K562 (cell line): ENCODE measurements at regions not wholly inside any gene's neighbourhood (a gene's known extent, or its start where the extent isn't known, plus 50 kb on each side); places are given as distances from the start of the nearest gene placed in this dataset.

ENCODE experiments used
- ATAC-seq: fragments of 200-7000 bp; cut with Tn5 transposase; 3 replicates; pipeline ENCODE4 v1.9.1; 2020; ENCODE audit warnings: moderate library complexity
- BruUV-seq: library from RNA; stranded (reverse); fragments of 400-500 nt; replicated peaks from 2 replicates; lab custom pipeline; 2021; lab: Mats Ljungman, UMichigan
- CTCF ChIA-PET: fragments of 300-600 bp; formaldehyde crosslinking; extraction: SDS; loops from one replicate; lab custom pipeline; 2021; ENCODE audit warnings: low intra/inter-chr PET ratio; lab: Yijun Ruan, JAX
- POLR2A ChIA-PET: fragments of 300-600, 350-650 bp; sonication (Branson Sonifier 250); formaldehyde crosslinking; extraction: SDS; loops from one replicate; lab custom pipeline; 2021; ENCODE audit warnings: antibody characterized with exemption, inconsistent platforms; lab: Yijun Ruan, JAX
- DNase-seq, 4 experiments: peaks; one replicate each; pipeline versions ENCODE4 v3.0.0 to v3.0.0-alpha.2; 2011 to 2018; ENCODE audit warnings: low spot score in 3 of 4, mixed read lengths in 3 of 4; ENCODE audit errors: extremely low read depth in 1 of 4
- FAIRE-seq: peaks from 2 replicates; lab custom pipeline; 2011; peaks lifted over from hg19 to GRCh38; lab: Jason Lieb, UNC
- H2AFZ ChIP-seq: 2 replicates; pipeline ENCODE4 v1.6.0; 2011; ENCODE audit warnings: low read depth, low read length, control low read depth, inconsistent platforms
- H3K27ac ChIP-seq: fragments of 200-600 bp; 3 replicates; pipeline ENCODE4 v1.8.0; 2011; ENCODE audit warnings: low read depth, mild to moderate bottlenecking, control low read depth, inconsistent platforms, low read length, moderate library complexity, mixed read lengths; ENCODE audit errors: extremely low read depth
- H3K27me3 ChIP-seq, 2 experiments: fragments of 300-600 bp in 1 of 2; 2 replicates in 1 of 2; 3 replicates in 1 of 2; pipeline versions ENCODE4 v1.6.0 to v1.8.0; 2011; ENCODE audit warnings: inconsistent platforms in 2 of 2, low read length in 2 of 2, mild to moderate bottlenecking in 1 of 2, mixed read lengths in 1 of 2, moderate library complexity in 1 of 2; ENCODE audit not compliant: control insufficient read depth in 2 of 2, insufficient read depth in 2 of 2
- H3K36me3 ChIP-seq: fragments of 300-600 bp; 3 replicates; pipeline ENCODE4 v1.8.0; 2011; ENCODE audit warnings: mild to moderate bottlenecking, low read length, inconsistent platforms; ENCODE audit not compliant: control insufficient read depth, insufficient read depth
- H3K4me1 ChIP-seq, 2 experiments: fragments of 200-600 bp in 1 of 2; replicated peaks in 1 of 2; 2 replicates in 1 of 2; 3 replicates in 1 of 2; pipeline versions ENCODE4 v1.5.1 to v1.8.0; 2011; ENCODE audit warnings: inconsistent platforms in 2 of 2, low read length in 2 of 2, mild to moderate bottlenecking in 1 of 2, mixed read lengths in 1 of 2, moderate library complexity in 1 of 2; ENCODE audit not compliant: control insufficient read depth in 2 of 2, insufficient read depth in 2 of 2
- H3K4me2 ChIP-seq: 2 replicates; pipeline ENCODE4 v1.6.1; 2011; ENCODE audit warnings: low read length, control low read depth, inconsistent platforms, mixed read lengths; ENCODE audit not compliant: insufficient read depth
- H3K4me3 ChIP-seq: fragments of 200-600 bp; sonication (generic), shearing (Covaris generic); 2 replicates; pipeline ENCODE4 v1.5.1; 2016; ENCODE audit warnings: control low read depth, inconsistent platforms
- H3K79me2 ChIP-seq: fragments of 200-600 bp; 3 replicates; pipeline ENCODE4 v1.8.0; 2011; ENCODE audit warnings: low read length, inconsistent platforms; ENCODE audit not compliant: control insufficient read depth, insufficient read depth
- H3K9ac ChIP-seq, 2 experiments: 2 replicates each; pipeline versions ENCODE4 v1.6.0 to v1.6.1; 2011; ENCODE audit warnings: low read depth in 2 of 2, low read length in 2 of 2, control low read depth in 1 of 2, inconsistent platforms in 1 of 2, mild to moderate bottlenecking in 1 of 2, mixed read lengths in 1 of 2; ENCODE audit not compliant: insufficient read depth in 1 of 2
- H3K9me1 ChIP-seq: one replicate; pipeline ENCODE4 v1.6.0; 2011; ENCODE audit warnings: inconsistent platforms, mild to moderate bottlenecking, low read length, moderate library complexity; ENCODE audit not compliant: control insufficient read depth, insufficient read depth
- H3K9me3 ChIP-seq: replicated peaks from 2 replicates; pipeline ENCODE4 v1.5.1; 2011; ENCODE audit warnings: low read depth, low read length, inconsistent platforms; ENCODE audit not compliant: control insufficient read depth, insufficient read depth
- H4K20me1 ChIP-seq: replicated peaks from 2 replicates; pipeline ENCODE4 v1.6.1; 2011; ENCODE audit warnings: low read length, inconsistent platforms, mixed read lengths; ENCODE audit not compliant: control insufficient read depth, insufficient read depth
- ARID1B ChIP-seq: fragments of 450-650 bp; IDR thresholded peaks from 2 replicates; pipeline ENCODE4 v1.6.1; 2016; ENCODE audit warnings: antibody characterized with exemption, mild to moderate bottlenecking, inconsistent platforms
- ARID2 ChIP-seq: fragments of 450-650 bp; IDR thresholded peaks from 2 replicates; pipeline ENCODE4 v1.6.1; 2017; ENCODE audit warnings: antibody characterized with exemption, mild to moderate bottlenecking
- BACH1 ChIP-seq: fragments of 200-800 bp; sonication (Bioruptor generic); IDR thresholded peaks from 2 replicates; pipeline ENCODE4 v1.6.1; 2016; ENCODE audit warnings: missing genetic modification characterization, missing compliant biosample characterization
- GTF2F1 ChIP-seq: IDR thresholded peaks from 2 replicates; pipeline ENCODE4 v1.6.1; 2011; ENCODE audit warnings: low read depth, low read length, improper control_type of control experiment
- ILK ChIP-seq: fragments of 450-650 bp; IDR thresholded peaks from 2 replicates; pipeline ENCODE4 v1.6.1; 2016; ENCODE audit warnings: missing genetic modification characterization, low read depth, mild to moderate bottlenecking, missing compliant biosample characterization, moderate library complexity, borderline replicate concordance
- SIN3B ChIP-seq: fragments of 450-650 bp; IDR thresholded peaks from 2 replicates; pipeline ENCODE4 v1.6.1; 2017; ENCODE audit warnings: low read depth, mild to moderate bottlenecking, moderate library complexity
- ZFX ChIP-seq: sonication (generic); formaldehyde crosslinking; IDR thresholded peaks from 2 replicates; pipeline ENCODE4 v1.8.0; 2022; ENCODE audit warnings: mild to moderate bottlenecking, missing genetic modification reagents, moderate library complexity
- ZNF212 ChIP-seq: fragments of 450-650 bp; formaldehyde crosslinking; IDR thresholded peaks from 2 replicates; pipeline ENCODE4 v1.4.0; 2020; ENCODE audit warnings: mild to moderate bottlenecking
- ZNF253 ChIP-seq: fragments of 250-450 bp; sonication (Bioruptor Pico); conservative IDR thresholded peaks from 2 replicates; pipeline ENCODE4 v1.6.1; 2021; ENCODE audit warnings: mild to moderate bottlenecking
- WGBS: fragments of 100-300 bp; shearing (Covaris generic); methylation state at CpG from one replicate; pipeline ENCODE4 v1.1.6; 2016; ENCODE audit warnings: low coverage, mixed read lengths; ENCODE audit not compliant: insufficient coverage; ENCODE audit errors: missing lambda C conversion rate; 5-methylcytosine and 5-hydroxymethylcytosine counted together
- in situ Hi-C: fragments of 300-500 bp; cut with MboI; formaldehyde crosslinking; loops from 4 replicates; pipeline ENCODE4 v1.15.0; 2018; ENCODE audit warnings: inconsistent platforms, mixed read lengths
- intact Hi-C: fragments of 100-400 bp; cut with micrococcal nuclease; formaldehyde crosslinking; loops from 2 replicates; pipeline ENCODE4 v1.14.2; 2022
- TF ChIP-seq, protein P1 (sequence below): sonication (generic); formaldehyde crosslinking; IDR thresholded peaks from 2 replicates; pipeline ENCODE4 v1.9.0; 2022; ENCODE audit warnings: mild to moderate bottlenecking, missing genetic modification reagents

DNA sequence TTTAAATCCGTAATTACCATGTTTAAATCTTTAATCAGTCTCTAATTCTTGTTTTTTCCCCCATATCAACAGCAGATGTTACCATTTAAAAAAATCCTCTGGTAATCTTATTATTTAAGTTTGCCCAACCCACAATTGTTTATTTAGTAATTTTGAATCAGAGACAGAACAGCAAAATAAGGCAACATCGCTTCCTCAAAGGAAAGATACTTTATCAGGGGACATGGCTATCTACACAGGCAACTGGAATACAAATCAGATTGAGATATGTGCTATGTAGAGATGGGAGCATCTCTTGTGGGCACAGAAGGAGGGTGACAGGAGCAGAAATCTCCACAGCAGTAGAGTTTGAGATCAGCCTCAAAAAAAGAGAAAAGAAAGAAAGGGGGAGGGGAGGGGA lies 674.4 kb downstream of the SEMA5A start:
- Histone ChIP-seq H4K20me1 (no peaks in the 10 kb centered on the region), H3K36me3 (no peaks in the 10 kb centered on the region), H3K9ac (no peak overlapping the region), H3K9me1 (no peaks in the 10 kb centered on the region), H3K27me3 (no peaks in the 10 kb centered on the region), H3K79me2 (no peaks in the 10 kb centered on the region), H3K9me3 (no peaks in the 10 kb centered on the region), H3K4me1 (no peaks in the 10 kb centered on the region), H2AFZ (no peak overlapping the region), H3K27ac (no peak overlapping the region), H3K4me3 (no peak overlapping the region), H3K4me2 (no peak overlapping the region)
- in situ Hi-C loops (no loop called here), intact Hi-C loops (no loop called here)
- ChIA-PET CTCF (no interaction called here), POLR2A (no interaction called here)
- no peak for FAIRE-seq
- no peak for TF ChIP-seq GTF2F1
- TF ChIP-seq ARID1B: no peak
- no peak for TF ChIP-seq ZFX (CRISPR knock-in tag)
- no peak for TF ChIP-seq ILK (tag)
- TF ChIP-seq BACH1 (tag): no peak
- no peak for TF ChIP-seq ZNF253 (CRISPR knock-in tag)
- TF ChIP-seq SIN3B: no peak
- TF ChIP-seq, protein P1, sequence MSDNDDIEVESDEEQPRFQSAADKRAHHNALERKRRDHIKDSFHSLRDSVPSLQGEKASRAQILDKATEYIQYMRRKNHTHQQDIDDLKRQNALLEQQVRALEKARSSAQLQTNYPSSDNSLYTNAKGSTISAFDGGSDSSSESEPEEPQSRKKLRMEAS: no peak
- TF ChIP-seq ZNF212 (CRISPR knock-in tag): no peak
- TF ChIP-seq ARID2: no peak
- 2% methylated on average over 2 of the region's 2 CpGs for WGBS
- no peak for DNase-seq
- no TSS peak for BruUV-seq
- ATAC-seq: no peak
